HepG2 (cell line): ENCODE measurements at regions not wholly inside any gene's neighbourhood (a gene's known extent, or its start where the extent isn't known, plus 50 kb on each side); places are given as distances from the start of the nearest gene placed in this dataset.

ENCODE experiments used
- ATAC-seq: fragments of 200-7000 bp; cut with Tn5 transposase; 3 replicates; pipeline ENCODE4 v1.9.1; 2020; ENCODE audit warnings: mild to moderate bottlenecking, moderate library complexity
- BruUV-seq: library from RNA; stranded (reverse); fragments of 400-500 nt; replicated peaks from 2 replicates; lab custom pipeline; 2021; lab: Mats Ljungman, UMichigan
- CTCF ChIA-PET: fragments of 300-600 bp; formaldehyde crosslinking; extraction: SDS; loops from one replicate; lab custom pipeline; 2021; ENCODE audit warnings: low total read pairs, inconsistent platforms, low intra/inter-chr PET ratio; lab: Yijun Ruan, JAX
- POLR2A ChIA-PET: fragments of 350-600 bp; sonication (Branson Sonifier 250); formaldehyde crosslinking; loops from one replicate; lab custom pipeline; 2020; ENCODE audit warnings: antibody characterized with exemption, inconsistent platforms; lab: Yijun Ruan, JAX
- DNase-seq: peaks from one replicate; pipeline ENCODE4 v3.0.0-alpha.2; 2015; ENCODE audit warnings: low spot score
- FAIRE-seq: peaks from 3 replicates; lab custom pipeline; 2011; peaks lifted over from hg19 to GRCh38; lab: Jason Lieb, UNC
- H2AFZ ChIP-seq: one replicate; pipeline ENCODE4 v1.6.1; 2011; ENCODE audit warnings: low read length, inconsistent platforms
- H3K27ac ChIP-seq: fragments of 300-600 bp; 3 replicates; pipeline ENCODE4 v1.8.0; 2011; ENCODE audit warnings: mixed run types, mild to moderate bottlenecking, mixed read lengths, low read length, inconsistent platforms; ENCODE audit not compliant: insufficient read depth; ENCODE audit errors: extremely low read length
- H3K27me3 ChIP-seq, 2 experiments: fragments of 200-600 bp in 1 of 2; 2 replicates in 1 of 2; 3 replicates in 1 of 2; pipeline versions ENCODE4 v1.6.0 to v1.8.0; 2011; ENCODE audit warnings: low read length in 2 of 2, mild to moderate bottlenecking in 2 of 2, moderate library complexity in 2 of 2, inconsistent platforms in 1 of 2; ENCODE audit not compliant: insufficient read depth in 2 of 2, control insufficient read depth in 1 of 2
- H3K36me3 ChIP-seq, 2 experiments: fragments of 200-600 bp in 1 of 2; replicated peaks in 1 of 2; 2 replicates in 1 of 2; 3 replicates in 1 of 2; pipeline versions ENCODE4 v1.5.1 to v1.8.0; 2011; ENCODE audit warnings: low read length in 2 of 2, inconsistent platforms in 1 of 2; ENCODE audit not compliant: insufficient read depth in 2 of 2, control insufficient read depth in 1 of 2
- H3K4me1 ChIP-seq: 2 replicates; pipeline ENCODE4 v1.5.1; 2012; ENCODE audit warnings: low read length, inconsistent platforms; ENCODE audit not compliant: insufficient read depth
- H3K4me2 ChIP-seq: 2 replicates; pipeline ENCODE4 v1.6.0; 2011; ENCODE audit warnings: low read depth, low read length, inconsistent platforms
- H3K4me3 ChIP-seq, 3 experiments: fragments of 200-600 bp in 1 of 3; sonication (generic), shearing (Covaris generic) in 1 of 3; replicated peaks in 1 of 3; 2 replicates each; pipeline ENCODE4 v1.5.1; 2011 to 2016; ENCODE audit warnings: low read length in 3 of 3, inconsistent platforms in 2 of 3, low read depth in 2 of 3, mild to moderate bottlenecking in 2 of 3, control low read depth in 1 of 3, mixed read lengths in 1 of 3; ENCODE audit not compliant: insufficient read depth in 1 of 3
- H3K79me2 ChIP-seq: one replicate; pipeline ENCODE4 v1.6.1; 2011; ENCODE audit warnings: low read length, inconsistent platforms; ENCODE audit not compliant: insufficient read depth
- H3K9ac ChIP-seq: 2 replicates; pipeline ENCODE4 v1.6.0; 2011; ENCODE audit warnings: mild to moderate bottlenecking, low read depth, low read length, inconsistent platforms; ENCODE audit not compliant: insufficient read depth
- H3K9me3 ChIP-seq: 2 replicates; pipeline ENCODE4 v1.5.1; 2012; ENCODE audit warnings: mild to moderate bottlenecking, low read length
- H4K20me1 ChIP-seq: 2 replicates; pipeline ENCODE4 v1.6.0; 2011; ENCODE audit warnings: inconsistent platforms, mild to moderate bottlenecking, low read length, moderate library complexity; ENCODE audit not compliant: insufficient read depth
- FOXC1 ChIP-seq: sonication (generic); formaldehyde crosslinking; IDR thresholded peaks from 2 replicates; pipeline ENCODE4 v1.8.0; 2022; ENCODE audit warnings: mild to moderate bottlenecking, missing genetic modification reagents, borderline replicate concordance
- GFI1 ChIP-seq: sonication (generic); formaldehyde crosslinking; IDR thresholded peaks from 2 replicates; pipeline ENCODE4 v1.5.0; 2020; ENCODE audit warnings: missing genetic modification reagents, mild to moderate bottlenecking, borderline replicate concordance
- HOXA7 ChIP-seq: sonication (generic); formaldehyde crosslinking; IDR thresholded peaks from 2 replicates; pipeline ENCODE4 v1.8.1; 2022; ENCODE audit warnings: mild to moderate bottlenecking, missing genetic modification reagents, moderate library complexity
- KMT2A ChIP-seq: sonication (generic); formaldehyde crosslinking; IDR thresholded peaks from 2 replicates; pipeline ENCODE4 v1.4.0; 2020; ENCODE audit warnings: missing genetic modification reagents
- MAFG ChIP-seq: sonication (generic); formaldehyde crosslinking; IDR thresholded peaks from 2 replicates; pipeline ENCODE4 v1.5.1; 2020; ENCODE audit warnings: mild to moderate bottlenecking, missing genetic modification reagents
- MIXL1 ChIP-seq: IDR thresholded peaks from 2 replicates; pipeline ENCODE4 v1.6.1; 2016
- SALL2 ChIP-seq: sonication (generic); formaldehyde crosslinking; IDR thresholded peaks from 2 replicates; pipeline ENCODE4 v1.8.1; 2023; ENCODE audit warnings: mild to moderate bottlenecking, missing genetic modification reagents, inconsistent platforms
- TBX3 ChIP-seq: fragments of 450-650 bp; IDR thresholded peaks from 2 replicates; pipeline ENCODE4 v1.6.1; 2017; ENCODE audit warnings: antibody characterized with exemption, mild to moderate bottlenecking, inconsistent platforms, borderline replicate concordance
- ZNF354B ChIP-seq: sonication (generic); formaldehyde crosslinking; IDR thresholded peaks from 2 replicates; pipeline ENCODE4 v1.8.0; 2022; ENCODE audit warnings: mild to moderate bottlenecking, missing genetic modification reagents
- ZNF567 ChIP-seq: sonication (generic); formaldehyde crosslinking; IDR thresholded peaks from 2 replicates; pipeline ENCODE4 v1.8.1; 2023; ENCODE audit warnings: mild to moderate bottlenecking, missing genetic modification reagents, borderline replicate concordance
- ZNF747 ChIP-seq: sonication (generic); formaldehyde crosslinking; IDR thresholded peaks from 2 replicates; pipeline ENCODE4 v1.8.1; 2023; ENCODE audit warnings: missing genetic modification reagents, mild to moderate bottlenecking, borderline replicate concordance
- ZNF841 ChIP-seq: sonication (generic); formaldehyde crosslinking; IDR thresholded peaks from 2 replicates; pipeline ENCODE4 v1.8.1; 2023; ENCODE audit warnings: missing genetic modification reagents, borderline replicate concordance
- WGBS: methylation state at CpG from one replicate; pipeline ENCODE4 v1.1.6; 2017; ENCODE audit warnings: low lambda C conversion rate; 5-methylcytosine and 5-hydroxymethylcytosine counted together
- in situ Hi-C: cut with HindIII; loops from 2 replicates; pipeline ENCODE4 v1.10.0; 2017; ENCODE audit warnings: low pct_unique_long_range_greater_than_20kb; ENCODE audit not compliant: extremely low pct_ligation_motif_present
- intact Hi-C: fragments of 100-400 bp; cut with micrococcal nuclease; formaldehyde crosslinking; loops from one replicate; pipeline ENCODE4 v1.10.0; 2022; ENCODE audit not compliant: unreplicated experiment
- TF ChIP-seq, protein P1 (sequence below): IDR thresholded peaks from 2 replicates; pipeline ENCODE4 v1.6.1; 2016; ENCODE audit warnings: low read depth, borderline replicate concordance
- TF ChIP-seq, protein P2 (sequence below): fragments of 450-650 bp; IDR thresholded peaks from 2 replicates; pipeline ENCODE4 v1.6.1; 2017

DNA sequence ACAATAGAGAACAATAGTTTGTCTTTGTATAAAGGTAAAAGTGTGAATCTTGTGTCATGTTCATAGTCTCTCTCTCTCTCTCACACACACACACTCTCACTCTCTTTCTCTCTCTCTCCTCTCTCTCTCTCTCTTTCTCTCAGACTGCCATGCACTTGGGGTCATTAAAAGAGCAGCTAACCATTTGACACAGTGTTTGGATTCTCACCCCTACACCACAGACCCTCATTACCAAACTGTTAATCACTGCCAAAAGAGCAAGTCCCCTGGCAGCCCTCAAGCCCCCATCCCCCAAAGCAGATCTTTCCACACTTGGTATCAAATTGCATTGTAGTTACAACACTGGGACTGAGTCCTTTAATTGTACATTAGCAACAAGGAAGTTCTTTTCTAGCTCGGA lies 305.8 kb upstream of the RSPO3 start:
- H3K9ac ChIP-seq, result no peak overlapping the region
- ATAC-seq (no peak), FAIRE-seq (no peak), DNase-seq (no peak)
- H3K4me2 ChIP-seq, result no peak overlapping the region
- no peak overlapping the region for H2AFZ ChIP-seq
- no peaks in the 10 kb centered on the region for H3K9me3 ChIP-seq
- H4K20me1 ChIP-seq, result no peaks in the 10 kb centered on the region
- TF ChIP-seq MIXL1 (CRISPR knock-in tag) (no peak), GFI1 (CRISPR knock-in tag) (no peak), SALL2 (no peak), ZNF747 (CRISPR knock-in tag) (no peak), KMT2A (CRISPR knock-in tag) (no peak), ZNF841 (CRISPR knock-in tag) (no peak), ZNF354B (CRISPR knock-in tag) (no peak), TBX3 (no peak), FOXC1 (CRISPR knock-in tag) (no peak), HOXA7 (CRISPR knock-in tag) (no peak), ZNF567 (CRISPR knock-in tag) (no peak), MAFG (CRISPR knock-in tag) (no peak)
- TF ChIP-seq, protein P1, sequence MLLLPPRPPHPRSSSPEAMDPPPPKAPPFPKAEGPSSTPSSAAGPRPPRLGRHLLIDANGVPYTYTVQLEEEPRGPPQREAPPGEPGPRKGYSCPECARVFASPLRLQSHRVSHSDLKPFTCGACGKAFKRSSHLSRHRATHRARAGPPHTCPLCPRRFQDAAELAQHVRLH, result no peak
- TF ChIP-seq, protein P2, sequence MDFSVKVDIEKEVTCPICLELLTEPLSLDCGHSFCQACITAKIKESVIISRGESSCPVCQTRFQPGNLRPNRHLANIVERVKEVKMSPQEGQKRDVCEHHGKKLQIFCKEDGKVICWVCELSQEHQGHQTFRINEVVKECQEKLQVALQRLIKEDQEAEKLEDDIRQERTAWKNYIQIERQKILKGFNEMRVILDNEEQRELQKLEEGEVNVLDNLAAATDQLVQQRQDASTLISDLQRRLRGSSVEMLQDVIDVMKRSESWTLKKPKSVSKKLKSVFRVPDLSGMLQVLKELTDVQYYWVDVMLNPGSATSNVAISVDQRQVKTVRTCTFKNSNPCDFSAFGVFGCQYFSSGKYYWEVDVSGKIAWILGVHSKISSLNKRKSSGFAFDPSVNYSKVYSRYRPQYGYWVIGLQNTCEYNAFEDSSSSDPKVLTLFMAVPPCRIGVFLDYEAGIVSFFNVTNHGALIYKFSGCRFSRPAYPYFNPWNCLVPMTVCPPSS, result no peak
- 0% methylated on average over 1 of the region's 1 CpG for WGBS
- no peaks in the 10 kb centered on the region for H3K36me3 ChIP-seq
- no peak overlapping the region for H3K27ac ChIP-seq
- no peaks in the 10 kb centered on the region for H3K79me2 ChIP-seq
- H3K4me3 ChIP-seq, result no peak overlapping the region
- H3K27me3 ChIP-seq, result no peaks in the 10 kb centered on the region
- no TSS peak for BruUV-seq
- H3K4me1 ChIP-seq, result no peaks in the 10 kb centered on the region
- in situ Hi-C loops, result loop anchor here (25.0 kb wide), 1 partner anchor 300 kb away; the partner anchor contains the start of gene RSPO3
- ChIA-PET CTCF (no interaction called here), POLR2A (no interaction called here)
- intact Hi-C loops, result no loop called here
